Motor neuron (in vitro differentiated cells): ENCODE measurements at regions not wholly inside any gene's neighbourhood (a gene's known extent, or its start where the extent isn't known, plus 50 kb on each side); places are given as distances from the start of the nearest gene placed in this dataset.
"Not testable (repeated sequence)": the region's sequence is repeated elsewhere in the genome, so short reads cannot be mapped to it uniquely, and the experiment has no call there.

Experiments used
- ATAC-seq, 8 experiments: fragments of 200-7000 bp; cut with Tn5 transposase; replicated peaks in 6 of 8; 2 replicates each; pipeline ENCODE4 v1.8.0; 2021; ENCODE audit warnings: mild to moderate bottlenecking in 8 of 8, moderate library complexity in 8 of 8
- H3K27ac ChIP-seq, 2 donors: fragments of 250-450 bp; sonication (Bioruptor Pico); 2 replicates each; pipeline ENCODE4 v1.9.0; 2021; ENCODE audit warnings: antibody characterized with exemption in 2 of 2, mild to moderate bottlenecking in 2 of 2, moderate library complexity in 1 of 2
- H3K4me1 ChIP-seq, 2 donors: fragments of 250-450 bp; sonication (Bioruptor Pico); replicated peaks in 1 of 2; 2 replicates each; pipeline ENCODE4 v1.6.1; 2021; ENCODE audit warnings: antibody characterized with exemption in 2 of 2, mild to moderate bottlenecking in 2 of 2, moderate library complexity in 1 of 2
- H3K4me3 ChIP-seq, 5 donors: fragments of 250-450 bp; sonication (Bioruptor Pico); 2 replicates each; pipeline ENCODE4 v1.9.0; 2021; ENCODE audit warnings: antibody characterized with exemption in 5 of 5, mild to moderate bottlenecking in 5 of 5, moderate library complexity in 4 of 5
- WGBS, 10 experiments: fragments of 450-650 bp; shearing (Covaris generic); methylation state at CpG; one replicate each; pipeline ENCODE4 v1.0.0; 2022; 5-methylcytosine and 5-hydroxymethylcytosine counted together
- in situ Hi-C, 9 experiments: fragments of 400-800 bp; cut with MboI; loops; one replicate each; pipeline ENCODE4 v1.15.0; 2021; ENCODE audit warnings: low sequenced_read_pairs in 9 of 9, low pct_unique_long_range_greater_than_20kb in 2 of 9; ENCODE audit not compliant: unreplicated experiment in 9 of 9

GRCh38 chr18:1541478-1541877 is 636.8 kb downstream of the ADCYAP1 start:
- ATAC-seq, result no peak
- in situ Hi-C loops, result loop anchor here in 1 of 9 experiments (25.0 kb wide), 1 partner anchor 679 kb away; no protein-coding TSS in a partner anchor
- 40 to 100% (median 89%) methylated on average over 1 to 6 of the region's 8 CpGs; no CpG with 5 or more reads in 4 of the 10 experiments for WGBS, 10 experiments
- H3K4me3 ChIP-seq, result no peak overlapping the region
- no peak overlapping the region for H3K27ac ChIP-seq
- no peaks in the 10 kb centered on the region for H3K4me1 ChIP-seq

GRCh38 chr18:1542230-1542774 is 637.6 kb downstream of the ADCYAP1 start:
- 60% methylated on average over 1 of the region's 2 CpGs; no CpG with 5 or more reads in 9 of the 10 experiments for WGBS, 10 experiments

GRCh38 chr18:1544016-1544415 is 639.3 kb downstream of the ADCYAP1 start:
- WGBS, 10 experiments, result 6 to 82% (median 68%) methylated on average over 1 to 3 of the region's 3 CpGs; no CpG with 5 or more reads in 4 of the 10 experiments
- ATAC-seq, result no peak
- in situ Hi-C loops, result loop anchor here in 1 of 9 experiments (25.0 kb wide), 1 partner anchor 682 kb away; no protein-coding TSS in a partner anchor
- Histone ChIP-seq H3K27ac (no peak overlapping the region), H3K4me1 (no peaks in the 10 kb centered on the region), H3K4me3 (no peak overlapping the region)

More at GRCh38 chr18:1542230-1542774, 637.6 kb downstream of the ADCYAP1 start:
- in situ Hi-C loops, result loop anchor here in 1 of 9 experiments (25.0 kb wide), 1 partner anchor 680 kb away; no protein-coding TSS in a partner anchor
- Histone ChIP-seq H3K4me3 (no peak overlapping the region), H3K27ac (no peak overlapping the region), H3K4me1 (no peaks in the 10 kb centered on the region)
- ATAC-seq, result no peak

GRCh38 chr18:1557711-1558110 is 653.0 kb downstream of the ADCYAP1 start:
- 0 to 80% (median 26%) methylated on average over 1 of the region's 1 CpG; no CpG with 5 or more reads in 2 of the 10 experiments for WGBS, 10 experiments
- H3K27ac ChIP-seq, ATAC-seq, in situ Hi-C loops, H3K4me1 ChIP-seq, H3K4me3 ChIP-seq: not testable (repeated sequence)

GRCh38 chr18:1559563-1559962 is 654.9 kb downstream of the ADCYAP1 start:
- no peak for ATAC-seq
- in situ Hi-C loops, result no loop called here
- WGBS, 10 experiments, result 0 to 100% (median 84%) methylated on average over 1 to 3 of the region's 3 CpGs; no CpG with 5 or more reads in 6 of the 10 experiments
- Histone ChIP-seq H3K4me3 (no peak overlapping the region), H3K27ac (no peak overlapping the region), H3K4me1 (no peaks in the 10 kb centered on the region)

GRCh38 chr18:1564793-1565192 is 660.1 kb downstream of the ADCYAP1 start:
- peaks cover 0 to 3% of the 10 kb centered on the region in 2 donors for H3K4me1 ChIP-seq
- 0 to 75% (median 34%) methylated on average over 2 to 3 of the region's 3 CpGs; no CpG with 5 or more reads in 2 of the 10 experiments for WGBS, 10 experiments
- H3K4me3 ChIP-seq, result no peak overlapping the region
- ATAC-seq, result peak in 2 of 8 experiments; percentile 27 to 43
- H3K27ac ChIP-seq, result no peak overlapping the region
- in situ Hi-C loops, result no loop called here

GRCh38 chr18:1571206-1571605 is 666.5 kb downstream of the ADCYAP1 start:
- WGBS, 10 experiments, result 0 to 73% (median 44%) methylated on average over 1 to 2 of the region's 2 CpGs; no CpG with 5 or more reads in 1 of the 10 experiments
- Histone ChIP-seq H3K27ac (no peak overlapping the region), H3K4me3 (no peak overlapping the region), H3K4me1 (no peaks in the 10 kb centered on the region)
- ATAC-seq, result no peak
- in situ Hi-C loops, result no loop called here

- WGBS, 10 experiments, result 0 to 100% (median 84%) methylated on average over 1 to 5 of the region's 5 CpGs
- Histone ChIP-seq H3K4me1 (no peaks in the 10 kb centered on the region), H3K27ac (no peak overlapping the region), H3K4me3 (no peak overlapping the region)
- in situ Hi-C loops, result no loop called here
- no peak for ATAC-seq
Observed at GRCh38 chr18:1573732-1574131, 669.1 kb downstream of the ADCYAP1 start.

GRCh38 chr18:1575084-1575483 is 670.4 kb downstream of the ADCYAP1 start:
- in situ Hi-C loops, result loop anchor here in 3 of 9 experiments (25.0 kb wide), 3 partner anchors 637 to 962 kb away; no protein-coding TSS in a partner anchor
- 0 to 76% (median 18%) methylated on average over 1 to 3 of the region's 3 CpGs; no CpG with 5 or more reads in 2 of the 10 experiments for WGBS, 10 experiments
- ATAC-seq, result peak in 5 of 8 experiments; percentile 29 to 77 (median 61)
- Histone ChIP-seq H3K4me1 (no peaks in the 10 kb centered on the region), H3K27ac (no peak overlapping the region), H3K4me3 (no peak overlapping the region)

- 0 to 100% (median 72%) methylated on average over 1 to 6 of the region's 6 CpGs; no CpG with 5 or more reads in 2 of the 10 experiments for WGBS, 10 experiments
- Histone ChIP-seq H3K4me3 (no peak overlapping the region), H3K27ac (no peak overlapping the region), H3K4me1 (no peaks in the 10 kb centered on the region)
- in situ Hi-C loops, result loop anchor here in 3 of 9 experiments (25.0 kb wide), 3 partner anchors 634 to 959 kb away; no protein-coding TSS in a partner anchor
- ATAC-seq, result no peak
Observed at GRCh38 chr18:1578505-1578904, 673.8 kb downstream of the ADCYAP1 start.

GRCh38 chr18:1581581-1581980 is 676.9 kb downstream of the ADCYAP1 start:
- no peak for ATAC-seq
- WGBS, 10 experiments, result 0 to 83% (median 53%) methylated on average over 1 of the region's 1 CpG; no CpG with 5 or more reads in 4 of the 10 experiments
- in situ Hi-C loops, result loop anchor here in 3 of 9 experiments (25.0 kb wide), 3 partner anchors 631 to 956 kb away; no protein-coding TSS in a partner anchor
- Histone ChIP-seq H3K4me3 (no peak overlapping the region), H3K4me1 (no peaks in the 10 kb centered on the region), H3K27ac (no peak overlapping the region)

GRCh38 chr18:1585881-1586488 is 681.3 kb downstream of the ADCYAP1 start:
- in situ Hi-C loops, result loop anchor here in 3 of 9 experiments (25.0 kb wide), 3 partner anchors 626 to 951 kb away; no protein-coding TSS in a partner anchor
- 0 to 28% (median 8%) methylated on average over 1 to 7 of the region's 7 CpGs for WGBS, 10 experiments
- Histone ChIP-seq H3K27ac (no peak overlapping the region), H3K4me3 (no peak overlapping the region), H3K4me1 (no peaks in the 10 kb centered on the region)
- peak in 5 of 8 experiments; percentile 39 to 85 (median 68) for ATAC-seq

- ATAC-seq, result no peak
- no peaks in the 10 kb centered on the region for H3K4me1 ChIP-seq
- H3K27ac ChIP-seq, result no peak overlapping the region
- in situ Hi-C loops, result loop anchor here in 3 of 9 experiments (25.0 kb wide), 3 partner anchors 619 to 944 kb away; no protein-coding TSS in a partner anchor
- WGBS, 10 experiments, result 19 to 90% (median 71%) methylated on average over 1 to 3 of the region's 3 CpGs; no CpG with 5 or more reads in 1 of the 10 experiments
- H3K4me3 ChIP-seq, result no peak overlapping the region
Observed at GRCh38 chr18:1593091-1593490, 688.4 kb downstream of the ADCYAP1 start.
